ENCODE measurements at regions not wholly inside any gene's neighbourhood (a gene's known extent, or its start where the extent isn't known, plus 50 kb on each side); places are given as distances from the start of the nearest gene placed in this dataset.

- TF ChIP-seq ZFX (IDR thresholded peaks at IDR 0.05; ENCODE audit: borderline replicate concordance) (no peak), CTCF (IDR thresholded peaks at IDR 0.05) (no peak)
- H3K27ac ChIP-seq, result no peak overlapping the region
Measured at GRCh38 chr22:47919001-47919441, 1156.6 kb downstream of the TBC1D22A start.

- no peak overlapping the region for H3K27ac ChIP-seq
- TF ChIP-seq CTCF (IDR thresholded peaks at IDR 0.05) (no peak), ZFX (IDR thresholded peaks at IDR 0.05; ENCODE audit: borderline replicate concordance) (no peak)
Measured at GRCh38 chr22:47918276-47918921, 1155.9 kb downstream of the TBC1D22A start.

GRCh38 chr22:47914481-47915097, 1152.1 kb downstream of the TBC1D22A start:
- TF ChIP-seq ZFX (IDR thresholded peaks at IDR 0.05; ENCODE audit: borderline replicate concordance), result no peak

GRCh38 chr22:47902646-47903180, 1140.3 kb downstream of the TBC1D22A start:
- TF ChIP-seq CTCF (IDR thresholded peaks at IDR 0.05) (no peak), ZFX (IDR thresholded peaks at IDR 0.05; ENCODE audit: borderline replicate concordance) (no peak)
- no peak overlapping the region for H3K27ac ChIP-seq

More at GRCh38 chr22:47914481-47915097, 1152.1 kb downstream of the TBC1D22A start:
- no peak overlapping the region for H3K27ac ChIP-seq

GRCh38 chr22:47901911-47902310, 1139.5 kb downstream of the TBC1D22A start:
- no peak for TF ChIP-seq CTCF (IDR thresholded peaks at IDR 0.05)
- TF ChIP-seq ZFX (IDR thresholded peaks at IDR 0.05; ENCODE audit: borderline replicate concordance), result no peak
- no peak overlapping the region for H3K27ac ChIP-seq

GRCh38 chr22:47899894-47900293, 1137.4 kb downstream of the TBC1D22A start:
- H3K27ac ChIP-seq, result no peak overlapping the region
- TF ChIP-seq ZFX (IDR thresholded peaks at IDR 0.05; ENCODE audit: borderline replicate concordance), result no peak
- no peak for TF ChIP-seq CTCF (IDR thresholded peaks at IDR 0.05)

GRCh38 chr22:47898946-47899345, 1136.5 kb downstream of the TBC1D22A start:
- TF ChIP-seq ZFX (IDR thresholded peaks at IDR 0.05; ENCODE audit: borderline replicate concordance) (no peak), CTCF (IDR thresholded peaks at IDR 0.05) (no peak)
- H3K27ac ChIP-seq, result no peak overlapping the region
